LNCAP (cell line): ENCODE measurements at regions not wholly inside any gene's neighbourhood (a gene's known extent, or its start where the extent isn't known, plus 50 kb on each side); places are given as distances from the start of the nearest gene placed in this dataset.

Source experiments
- TF ChIP-seq, protein P1 (sequence below): fragments of 450-650 bp; IDR thresholded peaks from 2 replicates; pipeline ENCODE4 v1.5.1; 2017; ENCODE audit warnings: mild to moderate bottlenecking

DNA sequence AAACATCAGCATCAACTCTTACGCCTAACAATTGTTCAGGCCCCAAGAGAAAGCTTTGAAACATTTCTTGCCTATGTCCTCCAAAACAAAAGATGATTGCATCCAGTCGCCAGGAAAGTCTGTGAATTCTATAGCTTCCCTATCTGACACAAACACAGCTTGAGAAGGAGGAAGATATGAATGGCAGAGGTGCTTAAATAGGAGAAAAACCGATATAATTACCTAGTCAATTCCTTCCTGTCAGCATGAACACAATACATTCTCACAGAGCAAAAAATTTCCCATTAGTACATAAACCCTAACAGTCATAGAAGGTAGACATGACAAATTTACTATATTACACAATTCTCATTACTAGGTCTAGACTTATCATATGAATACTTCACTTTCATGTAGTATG is 326.5 kb downstream of the CGGBP1 start:
- TF ChIP-seq, protein P1, sequence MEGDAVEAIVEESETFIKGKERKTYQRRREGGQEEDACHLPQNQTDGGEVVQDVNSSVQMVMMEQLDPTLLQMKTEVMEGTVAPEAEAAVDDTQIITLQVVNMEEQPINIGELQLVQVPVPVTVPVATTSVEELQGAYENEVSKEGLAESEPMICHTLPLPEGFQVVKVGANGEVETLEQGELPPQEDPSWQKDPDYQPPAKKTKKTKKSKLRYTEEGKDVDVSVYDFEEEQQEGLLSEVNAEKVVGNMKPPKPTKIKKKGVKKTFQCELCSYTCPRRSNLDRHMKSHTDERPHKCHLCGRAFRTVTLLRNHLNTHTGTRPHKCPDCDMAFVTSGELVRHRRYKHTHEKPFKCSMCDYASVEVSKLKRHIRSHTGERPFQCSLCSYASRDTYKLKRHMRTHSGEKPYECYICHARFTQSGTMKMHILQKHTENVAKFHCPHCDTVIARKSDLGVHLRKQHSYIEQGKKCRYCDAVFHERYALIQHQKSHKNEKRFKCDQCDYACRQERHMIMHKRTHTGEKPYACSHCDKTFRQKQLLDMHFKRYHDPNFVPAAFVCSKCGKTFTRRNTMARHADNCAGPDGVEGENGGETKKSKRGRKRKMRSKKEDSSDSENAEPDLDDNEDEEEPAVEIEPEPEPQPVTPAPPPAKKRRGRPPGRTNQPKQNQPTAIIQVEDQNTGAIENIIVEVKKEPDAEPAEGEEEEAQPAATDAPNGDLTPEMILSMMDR = no peak

DNA sequence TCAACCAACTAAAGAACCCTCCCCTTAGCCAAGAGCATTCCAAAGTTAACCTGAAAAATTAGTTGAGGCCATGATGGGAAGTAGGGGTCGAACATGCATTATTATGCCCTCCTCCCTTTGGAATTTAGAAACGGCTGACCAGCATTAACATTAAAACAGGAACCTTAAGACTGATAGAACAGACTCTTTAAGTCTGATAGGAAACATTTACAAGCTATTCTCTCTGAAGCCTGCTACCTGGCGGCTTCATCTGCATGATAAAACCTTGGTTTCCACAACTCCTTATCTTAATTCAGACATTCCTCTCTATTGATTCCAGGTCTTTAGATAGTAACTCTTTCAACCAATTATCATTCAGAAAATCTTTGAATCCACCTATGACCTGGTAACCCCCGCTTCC is 331.0 kb downstream of the CGGBP1 start:
- TF ChIP-seq, protein P1 = no peak

DNA sequence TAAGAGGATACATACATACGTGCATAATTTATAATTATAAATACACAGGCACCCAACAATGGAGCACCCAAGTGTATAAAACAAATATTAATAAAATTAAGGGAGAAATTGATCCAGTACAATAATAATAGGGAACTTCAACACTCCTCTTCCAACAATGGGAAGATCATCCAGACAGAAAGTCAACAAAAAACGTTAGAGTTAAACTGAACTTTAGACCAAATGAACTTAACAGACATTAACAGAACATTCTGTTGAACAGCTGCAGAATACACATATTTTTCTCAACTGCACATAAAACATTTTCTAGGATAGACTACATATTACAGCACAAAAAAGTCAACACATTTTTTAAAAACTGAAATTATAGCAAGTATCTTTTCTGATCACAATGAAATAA is 339.7 kb downstream of the CGGBP1 start:
- TF ChIP-seq, protein P1 = no peak

DNA sequence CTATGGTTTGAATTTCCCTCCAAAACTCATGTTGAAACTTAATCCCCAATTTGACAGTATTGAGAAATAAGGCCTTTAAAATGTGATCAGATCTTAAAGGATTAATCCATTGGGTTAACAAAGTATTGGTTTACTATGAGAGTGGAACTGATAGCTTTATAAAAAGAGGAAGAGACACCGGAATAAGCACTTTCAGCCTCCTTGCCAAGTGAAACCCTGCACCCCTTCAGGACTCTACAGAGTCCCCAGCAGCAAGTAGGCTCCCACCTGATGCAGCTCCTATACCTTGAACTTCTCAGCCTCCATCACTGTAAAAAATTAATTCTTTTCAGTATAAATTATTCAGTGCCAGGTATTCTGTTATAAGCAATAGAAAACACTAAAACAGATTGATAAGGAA is 348.3 kb downstream of the CGGBP1 start:
- TF ChIP-seq, protein P1 = no peak

DNA sequence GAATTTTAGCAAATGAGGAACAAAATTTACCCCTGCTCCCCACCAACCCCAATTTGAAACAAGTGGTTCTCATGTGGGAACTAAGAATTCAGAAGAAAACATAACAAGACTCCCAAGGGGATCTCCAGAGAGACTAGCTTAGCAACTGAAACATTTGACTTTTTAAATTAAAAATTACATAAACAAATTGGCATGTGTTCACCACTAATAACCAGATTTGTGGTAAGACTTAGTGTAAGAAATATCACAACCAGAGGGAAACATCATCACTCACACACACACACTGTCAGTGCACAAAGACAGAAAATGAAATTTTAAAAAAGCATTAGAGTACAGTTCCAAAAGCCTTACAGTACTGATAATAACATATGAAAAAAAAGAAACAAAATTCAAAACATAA is 348.8 kb downstream of the CGGBP1 start:
- TF ChIP-seq, protein P1 = no peak

DNA sequence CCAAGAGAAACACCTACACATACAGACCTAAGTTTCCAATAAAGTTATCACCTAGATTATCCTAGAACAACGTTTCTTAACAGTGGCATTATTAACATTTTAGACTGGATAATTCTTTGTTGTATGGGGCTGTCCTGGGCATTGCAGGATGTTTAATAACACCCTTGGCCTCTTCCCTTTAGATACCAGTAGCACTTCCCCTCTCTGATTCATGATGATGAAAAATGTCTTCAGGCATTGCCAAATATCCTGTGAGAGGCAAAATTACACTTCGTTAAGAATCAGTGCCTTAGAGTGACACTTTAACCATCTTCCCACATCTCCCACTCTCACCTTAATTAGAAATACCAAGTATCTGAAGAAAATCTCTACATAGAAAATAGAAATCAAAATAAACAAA is 352.6 kb downstream of the CGGBP1 start:
- TF ChIP-seq, protein P1 = no peak

DNA sequence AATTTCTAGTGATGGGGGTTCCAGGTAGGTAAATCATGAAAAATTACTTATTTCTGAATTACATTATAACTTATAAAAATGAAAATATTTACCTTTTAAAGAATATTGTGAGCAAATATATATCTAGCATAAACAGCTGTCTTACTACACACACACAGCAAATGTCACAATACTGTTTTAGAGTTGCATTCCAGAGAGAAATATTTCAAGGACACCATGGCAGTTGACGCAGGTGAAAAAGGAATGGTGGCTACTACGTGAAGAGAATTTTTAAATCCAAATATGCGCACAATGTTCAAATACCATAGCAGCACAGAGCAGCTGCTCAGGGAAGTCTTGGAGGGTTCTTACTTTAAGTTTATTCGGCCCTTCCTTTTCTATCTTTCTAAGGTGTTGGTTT is 356.2 kb downstream of the CGGBP1 start:
- TF ChIP-seq, protein P1 = no peak
